Endothelial cell of umbilical vein (primary cell): ENCODE measurements at regions not wholly inside any gene's neighbourhood (a gene's known extent, or its start where the extent isn't known, plus 50 kb on each side); places are given as distances from the start of the nearest gene placed in this dataset.

Source experiments
- CTCF ChIP-seq, 2 donors: IDR thresholded peaks; 1 replicate in 1 of 2; 2 replicates in 1 of 2; pipeline ENCODE4 v1.5.1; 2011; ENCODE audit warnings: low read length in 2 of 2, mild to moderate bottlenecking in 2 of 2, moderate library complexity in 2 of 2, control low read depth in 1 of 2, inconsistent platforms in 1 of 2, low read depth in 1 of 2; ENCODE audit not compliant: insufficient read depth in 1 of 2; ENCODE audit errors: extremely low read depth in 1 of 2
- EZH2 ChIP-seq: IDR thresholded peaks from 2 replicates; pipeline ENCODE4 v1.6.1; 2012; ENCODE audit warnings: borderline replicate concordance, low read depth, mild to moderate bottlenecking, moderate library complexity, low read length, inconsistent platforms; ENCODE audit not compliant: severe bottlenecking
- FOS ChIP-seq: IDR thresholded peaks from 2 replicates; pipeline ENCODE4 v1.6.1; 2011; ENCODE audit warnings: mild to moderate bottlenecking, low read length, moderate library complexity, borderline replicate concordance; ENCODE audit not compliant: insufficient read depth
- GATA2 ChIP-seq: IDR thresholded peaks from 2 replicates; pipeline ENCODE4 v1.7.0; 2011; ENCODE audit warnings: low read depth, mild to moderate bottlenecking, moderate library complexity, mixed read lengths, low read length; ENCODE audit not compliant: insufficient read length, insufficient read depth
- JUN ChIP-seq: IDR thresholded peaks from 2 replicates; pipeline ENCODE4 v1.6.1; 2011; ENCODE audit warnings: borderline replicate concordance, low read depth; ENCODE audit not compliant: insufficient read length, insufficient read depth
- MYC ChIP-seq: IDR thresholded peaks from one replicate; pipeline ENCODE4 v1.6.1; 2011; ENCODE audit warnings: mild to moderate bottlenecking, low read depth, low read length
- POLR2A ChIP-seq: IDR thresholded peaks from 2 replicates; pipeline ENCODE4 v1.6.1; 2012; ENCODE audit warnings: low read depth, mild to moderate bottlenecking, control low read depth, low read length
- POLR2AphosphoS5 ChIP-seq: IDR thresholded peaks from 2 replicates; pipeline ENCODE4 v1.6.1; 2012; ENCODE audit warnings: low read depth, mild to moderate bottlenecking, control low read depth, low read length, moderate library complexity; ENCODE audit not compliant: insufficient read depth

- TF ChIP-seq FOS, result no peak
- no peak for TF ChIP-seq CTCF (IDR thresholded peaks at IDR 0.05; ENCODE audit: extremely low read depth in 1 of 2, insufficient read depth in 1 of 2, low read depth in 1 of 2, low read length in 2 of 2)
- no peak for TF ChIP-seq JUN
- TF ChIP-seq EZH2, result no peak
- TF ChIP-seq POLR2AphosphoS5, result no peak
- TF ChIP-seq POLR2A, result no peak
- no peak for TF ChIP-seq GATA2
- no peak for TF ChIP-seq MYC
Measured at GRCh38 chr12:97685360-97685759, 222.8 kb downstream of the RMST start.
